ENCODE measurements at regions not wholly inside any gene's neighbourhood (a gene's known extent, or its start where the extent isn't known, plus 50 kb on each side); places are given as distances from the start of the nearest gene placed in this dataset.

DNA sequence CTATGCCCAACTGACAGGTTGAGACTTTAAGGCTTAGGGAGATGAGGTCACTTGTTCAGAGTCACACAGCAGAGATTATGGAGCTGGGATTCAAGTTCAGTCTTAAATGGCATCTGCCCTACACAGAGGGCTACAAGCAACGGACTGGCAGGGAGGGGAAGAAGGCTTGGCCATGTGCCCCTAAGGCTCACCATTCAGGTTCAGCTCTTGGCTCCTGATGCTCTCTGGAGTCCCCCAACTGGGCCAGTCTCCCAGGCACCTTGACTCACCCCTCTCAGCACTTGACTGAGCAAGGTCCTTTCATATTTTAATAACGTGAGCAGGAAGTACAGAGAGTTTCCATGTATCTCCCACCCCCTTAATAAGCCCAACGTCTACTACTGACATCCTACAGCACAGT, 71.4 kb upstream of the MAFB start:
- intact Hi-C loops (cut with micrococcal nuclease; ENCODE audit: unreplicated experiment) = no loop called here
- ATAC-seq (no peak), DNase-seq (ENCODE audit: low spot score) (no peak), FAIRE-seq (no peak)
- CTCF ChIA-PET (ENCODE audit: low intra/inter-chr PET ratio, low total read pairs) = no interaction called here
- H3K4me3 ChIP-seq (replicated peaks in 1 of 3; ENCODE audit: insufficient read depth in 1 of 3, low read depth in 2 of 3, low read length in 3 of 3) = no peak overlapping the region
- H3K9ac ChIP-seq (ENCODE audit: insufficient read depth, low read depth, low read length) = no peak overlapping the region
- H2AFZ ChIP-seq (ENCODE audit: low read length) = no peak overlapping the region
- no peaks in the 10 kb centered on the region for H3K4me1 ChIP-seq (ENCODE audit: insufficient read depth, low read length)
- POLR2A ChIA-PET = no interaction called here
- WGBS (ENCODE audit: low lambda C conversion rate) = 8% methylated on average over 3 of the region's 3 CpGs
- no peak overlapping the region for H3K27ac ChIP-seq (ENCODE audit: extremely low read length, insufficient read depth, low read length)
- no peaks in the 10 kb centered on the region for H3K36me3 ChIP-seq (replicated peaks in 1 of 2; ENCODE audit: control insufficient read depth in 1 of 2, insufficient read depth in 2 of 2, low read length in 2 of 2)
- BruUV-seq (replicated peaks) = no TSS peak
- H4K20me1 ChIP-seq (ENCODE audit: insufficient read depth, low read length) = no peaks in the 10 kb centered on the region
- in situ Hi-C loops (cut with HindIII; ENCODE audit: extremely low pct_ligation_motif_present, low pct_unique_long_range_greater_than_20kb) = no loop called here
- H3K27me3 ChIP-seq (ENCODE audit: control insufficient read depth in 1 of 2, insufficient read depth in 2 of 2, low read length in 2 of 2) = peaks cover 0 to 12% of the 10 kb centered on the region in 2 experiments; a peak in 1 of 5 replicates
- H3K9me3 ChIP-seq (ENCODE audit: low read length) = no peaks in the 10 kb centered on the region
- no peaks in the 10 kb centered on the region for H3K79me2 ChIP-seq (ENCODE audit: insufficient read depth, low read length)
- no peak overlapping the region for H3K4me2 ChIP-seq (ENCODE audit: low read depth, low read length)
- TF ChIP-seq, protein P1, sequence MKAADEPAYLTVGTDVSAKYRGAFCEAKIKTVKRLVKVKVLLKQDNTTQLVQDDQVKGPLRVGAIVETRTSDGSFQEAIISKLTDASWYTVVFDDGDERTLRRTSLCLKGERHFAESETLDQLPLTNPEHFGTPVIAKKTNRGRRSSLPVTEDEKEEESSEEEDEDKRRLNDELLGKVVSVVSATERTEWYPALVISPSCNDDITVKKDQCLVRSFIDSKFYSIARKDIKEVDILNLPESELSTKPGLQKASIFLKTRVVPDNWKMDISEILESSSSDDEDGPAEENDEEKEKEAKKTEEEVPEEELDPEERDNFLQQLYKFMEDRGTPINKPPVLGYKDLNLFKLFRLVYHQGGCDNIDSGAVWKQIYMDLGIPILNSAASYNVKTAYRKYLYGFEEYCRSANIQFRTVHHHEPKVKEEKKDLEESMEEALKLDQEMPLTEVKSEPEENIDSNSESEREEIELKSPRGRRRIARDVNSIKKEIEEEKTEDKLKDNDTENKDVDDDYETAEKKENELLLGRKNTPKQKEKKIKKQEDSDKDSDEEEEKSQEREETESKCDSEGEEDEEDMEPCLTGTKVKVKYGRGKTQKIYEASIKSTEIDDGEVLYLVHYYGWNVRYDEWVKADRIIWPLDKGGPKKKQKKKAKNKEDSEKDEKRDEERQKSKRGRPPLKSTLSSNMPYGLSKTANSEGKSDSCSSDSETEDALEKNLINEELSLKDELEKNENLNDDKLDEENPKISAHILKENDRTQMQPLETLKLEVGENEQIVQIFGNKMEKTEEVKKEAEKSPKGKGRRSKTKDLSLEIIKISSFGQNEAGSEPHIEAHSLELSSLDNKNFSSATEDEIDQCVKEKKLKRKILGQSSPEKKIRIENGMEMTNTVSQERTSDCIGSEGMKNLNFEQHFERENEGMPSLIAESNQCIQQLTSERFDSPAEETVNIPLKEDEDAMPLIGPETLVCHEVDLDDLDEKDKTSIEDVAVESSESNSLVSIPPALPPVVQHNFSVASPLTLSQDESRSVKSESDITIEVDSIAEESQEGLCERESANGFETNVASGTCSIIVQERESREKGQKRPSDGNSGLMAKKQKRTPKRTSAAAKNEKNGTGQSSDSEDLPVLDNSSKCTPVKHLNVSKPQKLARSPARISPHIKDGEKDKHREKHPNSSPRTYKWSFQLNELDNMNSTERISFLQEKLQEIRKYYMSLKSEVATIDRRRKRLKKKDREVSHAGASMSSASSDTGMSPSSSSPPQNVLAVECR (CRISPR knock-in tag; IDR thresholded peaks at IDR 0.05; ENCODE audit: borderline replicate concordance) = no peak
- no peak for TF ChIP-seq POLR2AphosphoS5 (IDR thresholded peaks at IDR 0.05; ENCODE audit: low read depth, low read length)
- no peak for TF ChIP-seq TCF7L2 (IDR thresholded peaks at IDR 0.05; ENCODE audit: low read depth, low read length)
- no peak for TF ChIP-seq RBFOX2 (IDR thresholded peaks at IDR 0.05; ENCODE audit: low read depth, low read length)
- TF ChIP-seq, protein P2, sequence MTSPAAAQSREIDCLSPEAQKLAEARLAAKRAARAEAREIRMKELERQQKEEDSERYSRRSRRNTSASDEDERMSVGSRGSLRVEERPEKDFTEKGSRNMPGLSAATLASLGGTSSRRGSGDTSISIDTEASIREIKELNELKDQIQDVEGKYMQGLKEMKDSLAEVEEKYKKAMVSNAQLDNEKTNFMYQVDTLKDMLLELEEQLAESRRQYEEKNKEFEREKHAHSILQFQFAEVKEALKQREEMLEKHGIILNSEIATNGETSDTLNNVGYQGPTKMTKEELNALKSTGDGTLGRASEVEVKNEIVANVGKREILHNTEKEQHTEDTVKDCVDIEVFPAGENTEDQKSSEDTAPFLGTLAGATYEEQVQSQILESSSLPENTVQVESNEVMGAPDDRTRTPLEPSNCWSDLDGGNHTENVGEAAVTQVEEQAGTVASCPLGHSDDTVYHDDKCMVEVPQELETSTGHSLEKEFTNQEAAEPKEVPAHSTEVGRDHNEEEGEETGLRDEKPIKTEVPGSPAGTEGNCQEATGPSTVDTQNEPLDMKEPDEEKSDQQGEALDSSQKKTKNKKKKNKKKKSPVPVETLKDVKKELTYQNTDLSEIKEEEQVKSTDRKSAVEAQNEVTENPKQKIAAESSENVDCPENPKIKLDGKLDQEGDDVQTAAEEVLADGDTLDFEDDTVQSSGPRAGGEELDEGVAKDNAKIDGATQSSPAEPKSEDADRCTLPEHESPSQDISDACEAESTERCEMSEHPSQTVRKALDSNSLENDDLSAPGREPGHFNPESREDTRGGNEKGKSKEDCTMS (CRISPR knock-in tag; conservative IDR thresholded peaks at IDR 0.05) = no peak
- TF ChIP-seq KAT2B (IDR thresholded peaks at IDR 0.05; ENCODE audit: borderline replicate concordance, low read depth, low read length) = no peak
- no peak for TF ChIP-seq ZNF205 (CRISPR knock-in tag; IDR thresholded peaks at IDR 0.05)
- no peak for TF ChIP-seq MYNN (CRISPR knock-in tag; IDR thresholded peaks at IDR 0.05; ENCODE audit: low read depth)
- no peak for TF ChIP-seq TERF1 (CRISPR knock-in tag; IDR thresholded peaks at IDR 0.05)
- TF ChIP-seq HMG20A (CRISPR knock-in tag; IDR thresholded peaks at IDR 0.05; ENCODE audit: borderline replicate concordance) = no peak
- no peak for TF ChIP-seq SRSF9 (IDR thresholded peaks at IDR 0.05; ENCODE audit: borderline replicate concordance, insufficient read depth, low read depth, low read length, poor library complexity, severe bottlenecking)
- TF ChIP-seq, protein P3, sequence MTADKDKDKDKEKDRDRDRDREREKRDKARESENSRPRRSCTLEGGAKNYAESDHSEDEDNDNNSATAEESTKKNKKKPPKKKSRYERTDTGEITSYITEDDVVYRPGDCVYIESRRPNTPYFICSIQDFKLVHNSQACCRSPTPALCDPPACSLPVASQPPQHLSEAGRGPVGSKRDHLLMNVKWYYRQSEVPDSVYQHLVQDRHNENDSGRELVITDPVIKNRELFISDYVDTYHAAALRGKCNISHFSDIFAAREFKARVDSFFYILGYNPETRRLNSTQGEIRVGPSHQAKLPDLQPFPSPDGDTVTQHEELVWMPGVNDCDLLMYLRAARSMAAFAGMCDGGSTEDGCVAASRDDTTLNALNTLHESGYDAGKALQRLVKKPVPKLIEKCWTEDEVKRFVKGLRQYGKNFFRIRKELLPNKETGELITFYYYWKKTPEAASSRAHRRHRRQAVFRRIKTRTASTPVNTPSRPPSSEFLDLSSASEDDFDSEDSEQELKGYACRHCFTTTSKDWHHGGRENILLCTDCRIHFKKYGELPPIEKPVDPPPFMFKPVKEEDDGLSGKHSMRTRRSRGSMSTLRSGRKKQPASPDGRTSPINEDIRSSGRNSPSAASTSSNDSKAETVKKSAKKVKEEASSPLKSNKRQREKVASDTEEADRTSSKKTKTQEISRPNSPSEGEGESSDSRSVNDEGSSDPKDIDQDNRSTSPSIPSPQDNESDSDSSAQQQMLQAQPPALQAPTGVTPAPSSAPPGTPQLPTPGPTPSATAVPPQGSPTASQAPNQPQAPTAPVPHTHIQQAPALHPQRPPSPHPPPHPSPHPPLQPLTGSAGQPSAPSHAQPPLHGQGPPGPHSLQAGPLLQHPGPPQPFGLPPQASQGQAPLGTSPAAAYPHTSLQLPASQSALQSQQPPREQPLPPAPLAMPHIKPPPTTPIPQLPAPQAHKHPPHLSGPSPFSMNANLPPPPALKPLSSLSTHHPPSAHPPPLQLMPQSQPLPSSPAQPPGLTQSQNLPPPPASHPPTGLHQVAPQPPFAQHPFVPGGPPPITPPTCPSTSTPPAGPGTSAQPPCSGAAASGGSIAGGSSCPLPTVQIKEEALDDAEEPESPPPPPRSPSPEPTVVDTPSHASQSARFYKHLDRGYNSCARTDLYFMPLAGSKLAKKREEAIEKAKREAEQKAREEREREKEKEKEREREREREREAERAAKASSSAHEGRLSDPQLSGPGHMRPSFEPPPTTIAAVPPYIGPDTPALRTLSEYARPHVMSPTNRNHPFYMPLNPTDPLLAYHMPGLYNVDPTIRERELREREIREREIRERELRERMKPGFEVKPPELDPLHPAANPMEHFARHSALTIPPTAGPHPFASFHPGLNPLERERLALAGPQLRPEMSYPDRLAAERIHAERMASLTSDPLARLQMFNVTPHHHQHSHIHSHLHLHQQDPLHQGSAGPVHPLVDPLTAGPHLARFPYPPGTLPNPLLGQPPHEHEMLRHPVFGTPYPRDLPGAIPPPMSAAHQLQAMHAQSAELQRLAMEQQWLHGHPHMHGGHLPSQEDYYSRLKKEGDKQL (CRISPR knock-in tag; IDR thresholded peaks at IDR 0.05; ENCODE audit: low read depth) = no peak
